ENCODE measurements at regions not wholly inside any gene's neighbourhood (a gene's known extent, or its start where the extent isn't known, plus 50 kb on each side); places are given as distances from the start of the nearest gene placed in this dataset.
"Not testable (repeated sequence)": the region's sequence is repeated elsewhere in the genome, so short reads cannot be mapped to it uniquely, and the experiment has no call there.

- no peak for DNase-seq (ENCODE audit: low read depth)
These were observed 57.6 kb upstream of the ZNF519 start for GRCh38 chr18:14189858-14190257.

GRCh38 chr18:14188751-14189406 lies 56.6 kb upstream of the ZNF519 start:
- DNase-seq (ENCODE audit: low read depth): not testable (repeated sequence)

Data from stimulated activated CD4-positive, alpha-beta T cell treated with anti-CD3 and anti-CD28 coated beads, Interleukin-2, amount 100 ng/mL, for 4 hours (primary cell).